HG03103 (cell line): ENCODE measurements at regions not wholly inside any gene's neighbourhood (a gene's known extent, or its start where the extent isn't known, plus 50 kb on each side); places are given as distances from the start of the nearest gene placed in this dataset.
"Not testable (repeated sequence)": the region's sequence is repeated elsewhere in the genome, so short reads cannot be mapped to it uniquely, and the experiment has no call there.

Experiments
- ATAC-seq: cut with Tn5 transposase; IDR thresholded peaks from one replicate; pipeline ENCODE4 v1.9.1; 2021; ENCODE audit warnings: low read depth; ENCODE audit not compliant: unreplicated experiment

GRCh38 chr5:159493696-159494095 lies 163.4 kb upstream of the IL12B start:
- ATAC-seq, result no peak

GRCh38 chr5:159496773-159497172 lies 166.5 kb upstream of the IL12B start:
- no peak for ATAC-seq

GRCh38 chr5:159497221-159497620 lies 166.9 kb upstream of the IL12B start:
- ATAC-seq, result no peak

GRCh38 chr5:159498630-159499029 lies 168.3 kb upstream of the IL12B start:
- no peak for ATAC-seq

- ATAC-seq, result not testable (repeated sequence)
These were observed 171.8 kb upstream of the IL12B start for GRCh38 chr5:159502116-159502515.

GRCh38 chr5:159503236-159503635 lies 172.9 kb upstream of the IL12B start:
- ATAC-seq, result no peak

- ATAC-seq, result no peak
These were observed 174.0 kb upstream of the IL12B start for GRCh38 chr5:159504106-159504856.

GRCh38 chr5:159504857-159505304 lies 174.6 kb upstream of the IL12B start:
- ATAC-seq, result no peak

- ATAC-seq, result no peak
These were observed 176.8 kb upstream of the IL12B start for GRCh38 chr5:159507055-159507454.

- no peak for ATAC-seq
These were observed 177.4 kb upstream of the IL12B start for GRCh38 chr5:159507661-159508060.

- ATAC-seq, result no peak
These were observed 178.1 kb upstream of the IL12B start for GRCh38 chr5:159508344-159508743.

- ATAC-seq, result no peak
These were observed 178.8 kb upstream of the IL12B start for GRCh38 chr5:159509002-159509660.

- no peak for ATAC-seq
These were observed 180.0 kb upstream of the IL12B start for GRCh38 chr5:159510282-159510681.

GRCh38 chr5:159511570-159511969 lies 181.3 kb upstream of the IL12B start:
- ATAC-seq, result no peak

- no peak for ATAC-seq
These were observed 181.8 kb upstream of the IL12B start for GRCh38 chr5:159512064-159512463.

- ATAC-seq, result no peak
These were observed 184.0 kb upstream of the IL12B start for GRCh38 chr5:159514229-159514810.

- ATAC-seq, result no peak
These were observed 184.9 kb upstream of the IL12B start for GRCh38 chr5:159515197-159515596.

GRCh38 chr5:159515909-159516415 lies 185.7 kb upstream of the IL12B start:
- ATAC-seq, result peak; percentile 95

GRCh38 chr5:159518371-159518770 lies 188.1 kb upstream of the IL12B start:
- ATAC-seq, result no peak

- ATAC-seq, result no peak
These were observed 189.1 kb upstream of the IL12B start for GRCh38 chr5:159519365-159519764.

- ATAC-seq, result no peak
These were observed 192.6 kb upstream of the IL12B start for GRCh38 chr5:159522841-159523240.
